ENCODE measurements at regions not wholly inside any gene's neighbourhood (a gene's known extent, or its start where the extent isn't known, plus 50 kb on each side); places are given as distances from the start of the nearest gene placed in this dataset.

- Histone ChIP-seq H3K4me2 (ENCODE audit: low read length) (no peak overlapping the region), H3K27ac (ENCODE audit: low read depth, low read length) (no peak overlapping the region), H3K4me3 (replicated peaks in 1 of 2; ENCODE audit: low read depth in 1 of 2, low read length in 2 of 2) (no peak overlapping the region), H3K4me1 (ENCODE audit: control insufficient read depth in 1 of 2, insufficient read depth in 2 of 2, low read length in 2 of 2) (peaks cover 0 to 8% of the 10 kb centered on the region in 2 experiments; a peak in 3 of 4 replicates), H3K79me2 (ENCODE audit: insufficient read depth, low read length) (no peaks in the 10 kb centered on the region), H2AFZ (ENCODE audit: low read depth, low read length, poor library complexity, severe bottlenecking) (no peak overlapping the region), H3K27me3 (ENCODE audit: insufficient read depth, low read length) (peaks cover 2% of the 10 kb centered on the region; the same call in 1 of the 2 replicates), H3K36me3 (ENCODE audit: control insufficient read depth in 1 of 2, insufficient read depth in 2 of 2, low read length in 2 of 2) (no peaks in the 10 kb centered on the region), H3K9me3 (ENCODE audit: control insufficient read depth in 1 of 2, insufficient read depth in 1 of 2, low read depth in 1 of 2, low read length in 2 of 2) (no peaks in the 10 kb centered on the region), H4K20me1 (ENCODE audit: insufficient read depth) (no peaks in the 10 kb centered on the region), H3K9me2 (ENCODE audit: insufficient read depth) (no peaks in the 10 kb centered on the region), H3K9ac (ENCODE audit: low read length) (no peak overlapping the region)
- intact Hi-C loops (cut with micrococcal nuclease) = no loop called here
- DNase-seq (ENCODE audit: low read depth, low spot score) (no peak), ATAC-seq (no peak)
- BruUV-seq (replicated peaks) = no TSS peak
- CTCF ChIA-PET = no interaction called here
- TF ChIP-seq EZH2 (IDR thresholded peaks at IDR 0.05) (no peak), SIN3A (IDR thresholded peaks at IDR 0.05; ENCODE audit: low read depth) (no peak), TCF7L2 (IDR thresholded peaks at IDR 0.05; ENCODE audit: borderline replicate concordance, extremely low read depth, insufficient read depth, insufficient read length) (no peak), CBX3 (IDR thresholded peaks at IDR 0.05; ENCODE audit: low read depth) (no peak), JUND (IDR thresholded peaks at IDR 0.05) (no peak), POLR2AphosphoS5 (IDR thresholded peaks at IDR 0.05; ENCODE audit: low read depth, low read length) (no peak), ZBTB33 (IDR thresholded peaks at IDR 0.05; ENCODE audit: extremely low read depth, insufficient replicate concordance, low read length) (no peak), REST (IDR thresholded peaks at IDR 0.05; ENCODE audit: low read depth) (no peak), ZNF274 (IDR thresholded peaks at IDR 0.05; ENCODE audit: low read depth, low read length) (no peak), ELF1 (IDR thresholded peaks at IDR 0.05; ENCODE audit: borderline replicate concordance, low read depth) (no peak), ATF3 (IDR thresholded peaks at IDR 0.05) (no peak), FOSL1 (IDR thresholded peaks at IDR 0.05; ENCODE audit: low read depth) (no peak), MAX (IDR thresholded peaks at IDR 0.05) (no peak)
- POLR2A ChIA-PET = no interaction called here
- RAD21 ChIA-PET (ENCODE audit: low non-redundant PET in 1 of 2, low total read pairs in 2 of 2, uncharacterized antibody in 2 of 2, unreplicated experiment in 2 of 2) = no interaction called here
These were observed 142.9 kb upstream of the GRIA1 start for GRCh38 chr5:153347611-153348010.
